DMS 273 (cell line): ENCODE measurements at regions not wholly inside any gene's neighbourhood (a gene's known extent, or its start where the extent isn't known, plus 50 kb on each side); places are given as distances from the start of the nearest gene placed in this dataset.

Experiments used
- DNase-seq: peaks from one replicate; lab custom pipeline; 2025; ENCODE audit not compliant: unreplicated experiment; lab: John Stamatoyannopoulos, UW

- DNase-seq = no peak
Measured at GRCh38 chr21:15149600-15150224, 84.9 kb upstream of the NRIP1 start.

DNA sequence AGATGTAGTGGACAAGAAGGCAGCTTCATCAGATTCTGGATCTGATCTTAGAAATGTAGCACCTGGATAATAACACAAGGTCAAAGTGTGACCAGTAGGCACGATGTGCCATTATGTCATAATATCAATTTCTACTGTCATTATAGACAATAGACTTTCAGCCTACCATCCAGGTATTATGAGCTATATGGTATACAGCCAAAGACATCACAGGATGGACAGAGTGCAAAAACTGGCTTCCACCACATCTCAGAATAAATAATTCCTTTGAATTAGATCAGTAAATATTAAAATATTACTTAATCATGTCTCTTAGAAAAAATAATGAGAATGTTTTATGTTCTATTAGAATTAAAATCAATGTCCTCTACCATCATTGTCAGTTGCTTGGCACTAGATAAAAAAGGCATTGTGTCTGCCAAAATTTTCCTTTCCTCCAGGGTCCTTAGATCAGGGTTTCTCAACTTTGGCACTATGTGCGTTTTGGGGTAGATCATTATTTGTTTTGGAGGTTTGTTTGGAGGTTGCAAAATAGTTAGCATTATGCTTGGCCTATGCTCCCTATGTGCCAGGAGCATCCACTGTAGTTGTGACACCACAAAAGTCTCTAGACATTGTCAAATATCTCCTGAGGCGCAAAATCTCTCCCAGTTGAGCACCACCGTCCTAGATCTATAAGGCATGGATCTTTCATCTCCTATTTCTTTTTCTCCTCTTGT, 86.7 kb upstream of the NRIP1 start:
- DNase-seq = no peak

DNA sequence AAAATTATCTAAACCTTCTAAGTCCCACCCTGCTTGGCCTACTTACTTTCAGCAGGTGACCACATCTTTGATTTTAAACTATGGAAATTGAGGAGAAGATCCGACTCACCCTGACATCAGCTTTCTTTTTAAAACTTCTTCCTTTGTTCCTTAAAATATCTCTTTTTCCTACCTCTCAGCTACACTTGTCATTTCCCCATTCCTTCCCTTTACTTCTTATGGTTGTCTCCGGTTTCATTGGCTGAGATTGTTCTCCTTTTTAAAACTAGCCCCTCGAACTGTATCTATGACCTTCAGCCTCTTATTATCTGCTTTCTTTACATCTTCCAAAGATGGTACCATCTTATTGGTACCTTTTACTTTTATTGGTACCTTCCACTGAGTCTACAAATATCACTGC, 87.8 kb upstream of the NRIP1 start:
- DNase-seq = no peak

- DNase-seq = no peak
Measured at GRCh38 chr21:15159382-15160020, 94.7 kb upstream of the NRIP1 start.

DNA sequence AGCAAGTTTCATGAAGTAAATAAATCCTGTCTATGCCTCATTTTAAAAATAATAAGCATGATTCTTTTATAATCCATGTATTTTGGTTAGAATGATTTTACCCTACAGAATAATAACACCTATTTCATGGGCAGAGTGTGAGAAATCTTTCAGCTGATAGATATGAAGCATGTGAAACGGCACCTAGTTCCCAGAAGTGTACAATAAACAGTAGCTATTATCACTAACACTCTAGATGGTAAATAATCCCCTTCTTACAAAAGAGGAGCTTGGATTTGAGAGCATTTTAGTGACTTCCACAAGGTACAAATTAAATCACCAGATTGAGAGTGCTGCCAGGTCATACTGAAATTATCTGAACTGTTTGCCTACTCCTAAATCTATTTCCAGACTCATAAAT, 95.3 kb upstream of the NRIP1 start:
- no peak for DNase-seq

GRCh38 chr21:15162921-15163320, 98.1 kb upstream of the NRIP1 start:
- no peak for DNase-seq

GRCh38 chr21:15164273-15164672, 99.5 kb upstream of the NRIP1 start:
- DNase-seq = no peak

- no peak for DNase-seq
Measured at GRCh38 chr21:15164678-15165303, 100.0 kb upstream of the NRIP1 start.

- DNase-seq = no peak
Measured at GRCh38 chr21:15170614-15171013, 105.8 kb upstream of the NRIP1 start.

- no peak for DNase-seq
Measured at GRCh38 chr21:15171546-15171945, 106.7 kb upstream of the NRIP1 start.

DNA sequence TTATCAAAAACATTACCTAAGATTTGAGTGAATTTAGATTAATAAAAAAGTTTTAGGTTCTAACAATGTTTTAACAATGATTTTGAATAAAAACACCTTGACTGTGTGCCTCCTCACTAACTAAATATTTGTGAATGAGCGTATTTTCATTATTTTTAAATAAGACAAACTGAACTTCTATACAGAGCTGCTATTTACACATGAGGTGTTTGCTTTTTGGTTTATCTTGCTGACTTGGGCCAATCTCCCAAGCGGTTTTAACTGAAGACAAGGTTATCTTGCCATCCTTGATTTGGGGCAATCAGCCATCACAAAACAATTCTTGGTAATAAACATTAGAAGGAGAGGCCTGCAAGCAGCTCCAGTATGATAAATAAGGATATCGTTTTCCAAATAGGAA, 108.2 kb upstream of the NRIP1 start:
- no peak for DNase-seq

GRCh38 chr21:15174923-15175322, 110.1 kb upstream of the NRIP1 start:
- no peak for DNase-seq

- DNase-seq = no peak
Measured at GRCh38 chr21:15182731-15183130, 117.9 kb upstream of the NRIP1 start.

DNA sequence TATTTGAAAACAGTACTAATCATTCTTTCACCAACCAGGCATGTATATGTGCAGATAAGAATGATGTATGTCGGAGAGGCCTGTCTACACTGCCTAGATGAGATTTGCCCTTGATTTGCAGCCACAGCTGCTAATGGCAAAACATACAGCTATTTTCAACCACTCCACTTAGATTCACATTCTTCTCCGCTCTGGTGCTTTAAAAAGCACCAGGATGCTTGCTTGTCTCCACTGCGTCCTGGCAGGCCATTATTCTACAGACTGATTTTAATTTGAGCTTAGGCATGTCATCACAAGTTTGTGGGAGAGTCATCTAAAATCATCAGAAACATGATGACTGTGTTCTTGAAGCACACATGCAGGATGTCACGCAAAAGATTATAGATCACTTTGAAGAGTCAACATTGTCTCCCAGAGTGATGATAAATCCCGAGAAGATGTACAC, 119.0 kb upstream of the NRIP1 start:
- no peak for DNase-seq

GRCh38 chr21:15190412-15190811, 125.6 kb upstream of the NRIP1 start:
- DNase-seq = no peak

DNA sequence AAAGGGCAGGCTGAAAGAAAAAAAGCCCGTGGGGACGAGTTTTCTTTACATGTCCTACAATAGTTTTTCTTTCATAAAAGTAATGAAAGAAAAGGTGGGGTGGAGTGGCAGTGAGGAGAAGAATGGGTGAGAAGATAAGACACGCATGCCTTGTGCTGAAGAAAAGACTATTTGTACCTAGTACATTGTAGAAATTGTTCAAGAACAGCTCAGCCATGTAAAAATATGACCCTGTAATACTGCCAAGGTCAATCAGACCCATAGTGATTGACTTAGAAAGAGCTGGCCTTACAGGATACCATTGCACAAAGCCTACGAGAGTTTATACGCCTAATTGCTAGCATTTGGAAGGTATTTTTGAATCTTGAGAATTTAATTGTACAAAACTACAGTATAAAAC, 126.0 kb upstream of the NRIP1 start:
- DNase-seq = no peak

DNA sequence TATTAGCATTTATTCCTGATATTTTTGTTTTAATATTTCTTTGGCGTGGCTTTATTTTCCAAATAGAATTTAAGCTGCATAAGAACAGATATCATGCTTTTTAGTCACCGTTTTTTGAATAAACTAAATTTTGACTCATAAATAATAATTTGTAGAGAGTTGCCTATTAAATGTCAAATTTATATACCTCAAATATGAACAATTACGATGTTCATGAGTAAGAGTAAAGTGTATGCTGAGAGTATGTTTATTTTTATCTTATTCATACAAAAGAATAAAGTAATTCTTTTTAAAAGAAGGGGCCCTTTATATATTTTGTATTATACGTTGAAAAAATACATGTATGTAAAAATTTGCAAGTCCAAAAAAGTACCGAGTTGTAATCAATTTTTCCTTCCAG, 126.5 kb upstream of the NRIP1 start:
- no peak for DNase-seq

- DNase-seq = no peak
Measured at GRCh38 chr21:15192243-15192642, 127.4 kb upstream of the NRIP1 start.

GRCh38 chr21:15193937-15194336, 129.1 kb upstream of the NRIP1 start:
- no peak for DNase-seq

- DNase-seq = no peak
Measured at GRCh38 chr21:15195104-15195503, 130.3 kb upstream of the NRIP1 start.

GRCh38 chr21:15195768-15196167, 131.0 kb upstream of the NRIP1 start:
- DNase-seq = no peak

DNA sequence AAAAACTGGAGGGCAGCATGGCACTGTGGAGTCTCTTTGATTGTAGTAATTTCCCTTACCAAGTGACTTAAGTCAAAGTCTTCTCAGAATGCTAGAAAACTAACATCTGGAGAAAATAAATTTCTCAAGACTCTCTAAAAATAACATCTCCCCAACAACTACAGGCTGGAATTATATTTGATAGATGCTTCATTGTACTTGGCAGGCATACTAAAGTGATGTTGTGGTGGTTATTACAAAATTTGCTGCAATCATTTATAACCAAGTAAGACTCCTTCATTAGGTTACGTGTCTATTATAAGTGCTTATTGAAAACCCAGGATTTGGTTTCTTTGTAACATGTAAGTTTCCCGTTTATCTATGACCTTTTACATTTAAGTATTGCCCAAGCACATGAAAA, 132.9 kb upstream of the NRIP1 start:
- no peak for DNase-seq
